H1 (cell line): ENCODE measurements at regions not wholly inside any gene's neighbourhood (a gene's known extent, or its start where the extent isn't known, plus 50 kb on each side); places are given as distances from the start of the nearest gene placed in this dataset.

Experiments
- CTCF ChIA-PET: fragments of 300-600 bp; sonication (Branson Sonifier 250); formaldehyde crosslinking; loops from one replicate; lab custom pipeline; 2021; ENCODE audit not compliant: partially characterized antibody; lab: Charles Lee
- POLR2A ChIA-PET: fragments of 300-600 bp; sonication (Branson Sonifier 250); formaldehyde crosslinking; loops from one replicate; lab custom pipeline; 2021; ENCODE audit warnings: inconsistent platforms; ENCODE audit not compliant: partially characterized antibody; lab: Charles Lee
- DNase-seq, 2 experiments: peaks; one replicate each; pipeline versions ENCODE4 v3.0.0 to v3.0.0-alpha.2; 2010 to 2022; ENCODE audit warnings: low spot score in 2 of 2, low read depth in 1 of 2, mixed read lengths in 1 of 2
- FAIRE-seq: peaks from 2 replicates; lab custom pipeline; 2011; peaks lifted over from hg19 to GRCh38; lab: Jason Lieb, UNC
- H2AFZ ChIP-seq: 2 replicates; pipeline ENCODE4 v1.8.1; 2012; ENCODE audit warnings: low read length, inconsistent platforms
- H2AK5ac ChIP-seq: 2 replicates; pipeline ENCODE4 v1.6.1; 2013; ENCODE audit warnings: low read depth, low read length
- H2BK120ac ChIP-seq: replicated peaks from 2 replicates; pipeline ENCODE3; 2013; ENCODE audit warnings: low read depth, low read length, inconsistent platforms
- H2BK12ac ChIP-seq: 2 replicates; pipeline ENCODE4 v1.6.1; 2013; ENCODE audit warnings: low read depth, low read length
- H2BK15ac ChIP-seq: 2 replicates; pipeline ENCODE4 v1.6.1; 2013; ENCODE audit warnings: low read length
- H2BK20ac ChIP-seq: 2 replicates; pipeline ENCODE4 v1.6.1; 2013; ENCODE audit warnings: low read length
- H2BK5ac ChIP-seq: 2 replicates; pipeline ENCODE4 v1.6.1; 2013; ENCODE audit warnings: low read depth, low read length
- H3K14ac ChIP-seq: 2 replicates; pipeline ENCODE4 v1.6.1; 2013; ENCODE audit warnings: inconsistent platforms; ENCODE audit not compliant: insufficient read length
- H3K18ac ChIP-seq: 2 replicates; pipeline ENCODE4 v1.6.1; 2013; ENCODE audit warnings: low read length; ENCODE audit errors: extremely low read depth
- H3K23ac ChIP-seq: 2 replicates; pipeline ENCODE4 v1.6.1; 2013; ENCODE audit warnings: inconsistent platforms; ENCODE audit not compliant: insufficient read length
- H3K23me2 ChIP-seq: 2 replicates; pipeline ENCODE4 v1.6.1; 2013; ENCODE audit warnings: low read depth, low read length
- H3K27ac ChIP-seq: 2 replicates; pipeline ENCODE4 v1.6.1; 2011; ENCODE audit warnings: low read depth, low read length, inconsistent platforms
- H3K27me3 ChIP-seq, 4 experiments: replicated peaks in 1 of 4; 1 replicate in 1 of 4; 2 replicates in 3 of 4; pipeline versions ENCODE4 v1.6.1 to v1.8.1; 2011 to 2013; ENCODE audit warnings: low read length in 3 of 4, mild to moderate bottlenecking in 3 of 4, inconsistent platforms in 2 of 4, mixed read lengths in 2 of 4, moderate library complexity in 1 of 4; ENCODE audit not compliant: control insufficient read depth in 3 of 4, insufficient read depth in 3 of 4; ENCODE audit errors: extremely low read depth in 1 of 4
- H3K36me3 ChIP-seq, 4 experiments: 2 replicates each; pipeline versions ENCODE4 v1.6.1 to v1.8.1; 2011 to 2013; ENCODE audit warnings: mild to moderate bottlenecking in 4 of 4, low read length in 3 of 4, moderate library complexity in 2 of 4, control low read depth in 1 of 4, inconsistent platforms in 1 of 4; ENCODE audit not compliant: insufficient read depth in 4 of 4, control insufficient read depth in 2 of 4
- H3K4ac ChIP-seq: replicated peaks from 2 replicates; pipeline ENCODE3; 2013; ENCODE audit warnings: low read length, low read depth, mixed read lengths, inconsistent platforms; ENCODE audit not compliant: insufficient read length
- H3K4me1 ChIP-seq, 4 experiments: replicated peaks in 1 of 4; 1 replicate in 1 of 4; 2 replicates in 3 of 4; pipeline versions ENCODE4 v1.6.1 to v1.8.1; 2011 to 2013; ENCODE audit warnings: low read length in 3 of 4, inconsistent platforms in 2 of 4, mixed read lengths in 1 of 4; ENCODE audit not compliant: insufficient read depth in 4 of 4, control insufficient read depth in 3 of 4
- H3K4me2 ChIP-seq, 2 experiments: 2 replicates each; pipeline versions ENCODE4 v1.6.1 to v1.8.1; 2011 to 2013; ENCODE audit warnings: low read depth in 2 of 2, low read length in 2 of 2, control low read depth in 1 of 2, inconsistent platforms in 1 of 2, mild to moderate bottlenecking in 1 of 2; ENCODE audit not compliant: insufficient read depth in 1 of 2
- H3K4me3 ChIP-seq, 4 experiments: fragments of 200-600, 300-600 bp in 1 of 4; sonication (generic), shearing (Covaris generic), sonication (Bioruptor Twin) in 1 of 4; 2 replicates each; pipeline versions ENCODE4 v1.5.1 to v1.8.1; 2011 to 2016; ENCODE audit warnings: low read length in 4 of 4, low read depth in 3 of 4, control low read depth in 2 of 4, inconsistent platforms in 2 of 4, mild to moderate bottlenecking in 2 of 4, mixed read lengths in 1 of 4, moderate library complexity in 1 of 4; ENCODE audit not compliant: insufficient read depth in 2 of 4; ENCODE audit errors: extremely low read depth in 1 of 4
- H3K56ac ChIP-seq: replicated peaks from 2 replicates; pipeline ENCODE3; 2013; ENCODE audit warnings: low read depth, mild to moderate bottlenecking, mixed read lengths, low read length, inconsistent platforms; ENCODE audit not compliant: insufficient read length
- H3K79me1 ChIP-seq: 2 replicates; pipeline ENCODE4 v1.6.1; 2013; ENCODE audit warnings: low read depth, low read length, control low read depth
- H3K79me2 ChIP-seq, 2 experiments: 2 replicates each; pipeline versions ENCODE4 v1.6.1 to v1.8.1; 2012 to 2013; ENCODE audit warnings: low read length in 2 of 2, mild to moderate bottlenecking in 2 of 2, inconsistent platforms in 1 of 2; ENCODE audit not compliant: insufficient read depth in 2 of 2, control insufficient read depth in 1 of 2
- H3K9ac ChIP-seq, 4 experiments: replicated peaks in 1 of 4; 1 replicate in 1 of 4; 2 replicates in 3 of 4; pipeline versions ENCODE4 v1.6.1 to v1.8.1; 2011 to 2013; ENCODE audit warnings: low read depth in 3 of 4, low read length in 3 of 4, control low read depth in 2 of 4, mild to moderate bottlenecking in 2 of 4, moderate library complexity in 2 of 4, inconsistent platforms in 1 of 4; ENCODE audit errors: extremely low read depth in 1 of 4
- H3K9me3 ChIP-seq, 2 experiments: 2 replicates each; pipeline versions ENCODE4 v1.6.1 to v1.8.1; 2012 to 2013; ENCODE audit warnings: mild to moderate bottlenecking in 2 of 2, moderate library complexity in 2 of 2, control low read depth in 1 of 2, inconsistent platforms in 1 of 2, low read depth in 1 of 2, low read length in 1 of 2, mixed read lengths in 1 of 2; ENCODE audit not compliant: insufficient read depth in 2 of 2
- H4K20me1 ChIP-seq, 2 experiments: replicated peaks in 1 of 2; 2 replicates each; pipeline versions ENCODE3 to v1.8.1; 2011 to 2013; ENCODE audit warnings: inconsistent platforms in 2 of 2, low read length in 2 of 2, mild to moderate bottlenecking in 1 of 2; ENCODE audit not compliant: insufficient read depth in 2 of 2, control insufficient read depth in 1 of 2
- H4K5ac ChIP-seq: 2 replicates; pipeline ENCODE4 v1.6.1; 2013; ENCODE audit warnings: low read length, low read depth, mixed read lengths, inconsistent platforms; ENCODE audit not compliant: insufficient read length
- H4K8ac ChIP-seq: 2 replicates; pipeline ENCODE4 v1.8.0; 2013; ENCODE audit warnings: mild to moderate bottlenecking, moderate library complexity, low read length, inconsistent platforms; ENCODE audit not compliant: insufficient read depth; ENCODE audit errors: extremely low read depth
- H4K91ac ChIP-seq: replicated peaks from 2 replicates; pipeline ENCODE3; 2013; ENCODE audit warnings: low read length, mixed read lengths, inconsistent platforms; ENCODE audit not compliant: insufficient read length
- ASH2L ChIP-seq: fragments of 200-600, 300-600 bp; sonication (generic); IDR thresholded peaks from one replicate; pipeline ENCODE4 v1.7.1; 2017; ENCODE audit warnings: low read length
- CBX5 ChIP-seq: fragments of 300-800, 300-1000 bp; sonication (generic); IDR thresholded peaks from 2 replicates; pipeline ENCODE4 v1.7.1; 2016; ENCODE audit warnings: antibody characterized with exemption, low read length, low read depth
- CBX8 ChIP-seq: fragments of 300-800, 300-1000 bp; sonication (generic); IDR thresholded peaks from 2 replicates; pipeline ENCODE4 v1.7.1; 2016; ENCODE audit warnings: low read depth, low read length, borderline replicate concordance
- CREB1 ChIP-seq: IDR thresholded peaks from 2 replicates; pipeline ENCODE4 v1.6.1; 2012; ENCODE audit warnings: inconsistent platforms
- HDAC2 ChIP-seq, 2 experiments: fragments of 300-600 bp in 1 of 2; sonication (generic) in 1 of 2; IDR thresholded peaks; 2 replicates each; pipeline ENCODE4 v1.6.1; 2011 to 2012; ENCODE audit warnings: low read depth in 2 of 2, low read length in 2 of 2, mild to moderate bottlenecking in 2 of 2, moderate library complexity in 2 of 2, borderline replicate concordance in 1 of 2, inconsistent platforms in 1 of 2
- HDAC6 ChIP-seq: IDR thresholded peaks from one replicate; pipeline ENCODE4 v1.7.1; 2012; ENCODE audit warnings: low read depth, mild to moderate bottlenecking, inconsistent platforms, low read length, moderate library complexity
- RXRA ChIP-seq: IDR thresholded peaks from 2 replicates; pipeline ENCODE4 v1.6.1; 2011; ENCODE audit warnings: low read depth, mild to moderate bottlenecking, low read length, moderate library complexity; ENCODE audit not compliant: insufficient read depth
- SP4 ChIP-seq: IDR thresholded peaks from 2 replicates; pipeline ENCODE4 v1.6.1; 2012; ENCODE audit warnings: low read length, inconsistent platforms
- SRF ChIP-seq: IDR thresholded peaks from 2 replicates; pipeline ENCODE4 v1.6.1; 2011; ENCODE audit warnings: mild to moderate bottlenecking, low read depth, low read length, moderate library complexity
- TBP ChIP-seq: IDR thresholded peaks from 2 replicates; pipeline ENCODE4 v1.6.1; 2011; ENCODE audit warnings: low read depth, low read length, improper control_type of control experiment
- WGBS, 2 experiments: shearing (Covaris generic) in 1 of 2; methylation state at CpG; one replicate each; pipeline versions ENCODE4 v1.1.6 to v1.1.7; 2013 to 2015; ENCODE audit warnings: low lambda C conversion rate in 2 of 2, mixed read lengths in 2 of 2, inconsistent platforms in 1 of 2, low coverage in 1 of 2, missing lambda C conversion rate in 1 of 2; ENCODE audit not compliant: insufficient replicate concordance in 2 of 2, insufficient coverage in 1 of 2, insufficient read length in 1 of 2; ENCODE audit errors: extremely low coverage in 1 of 2, missing lambda C conversion rate in 1 of 2; 5-methylcytosine and 5-hydroxymethylcytosine counted together

GRCh38 chr1:103267266-103267665, 158.9 kb upstream of the COL11A1 start:
- no peak overlapping the region for H4K91ac ChIP-seq
- no peak overlapping the region for H2AFZ ChIP-seq
- no peak overlapping the region for H3K4me3 ChIP-seq
- no peak overlapping the region for H3K14ac ChIP-seq
- H3K36me3 ChIP-seq = no peaks in the 10 kb centered on the region
- no peak overlapping the region for H3K27ac ChIP-seq
- FAIRE-seq = no peak
- H2AK5ac ChIP-seq = no peak overlapping the region
- H4K20me1 ChIP-seq = no peaks in the 10 kb centered on the region
- H2BK12ac ChIP-seq = no peak overlapping the region
- ChIA-PET POLR2A (no interaction called here), CTCF (interaction anchor here (0.9 to 3.3 kb wide), 7 partner anchors 11 to 247 kb away, joined by 3 to 23 read pairs (median 4); no protein-coding TSS in a partner anchor)
- no peak overlapping the region for H3K18ac ChIP-seq
- DNase-seq = no peak
- no peaks in the 10 kb centered on the region for H3K79me1 ChIP-seq
- H3K9ac ChIP-seq = no peak overlapping the region
- no peak overlapping the region for H2BK15ac ChIP-seq
- H3K56ac ChIP-seq = no peak overlapping the region
- WGBS, 2 experiments = 100% methylated on average over 1 of the region's 1 CpG; no CpG with 5 or more reads in 1 of the 2 experiments
- H3K4me1 ChIP-seq = no peaks in the 10 kb centered on the region; a peak in 1 of 7 replicates
- H2BK5ac ChIP-seq = no peak overlapping the region
- H2BK120ac ChIP-seq = no peak overlapping the region
- no peak overlapping the region for H3K4me2 ChIP-seq
- H3K79me2 ChIP-seq = no peaks in the 10 kb centered on the region
- H4K5ac ChIP-seq = no peak overlapping the region
- TF ChIP-seq HDAC6 (no peak), RXRA (no peak), HDAC2 (IDR thresholded peaks at IDR 0.05; ENCODE audit: borderline replicate concordance in 1 of 2, low read depth in 2 of 2, low read length in 2 of 2) (no peak), CBX8 (no peak), TBP (no peak), SP4 (no peak), SRF (no peak), CREB1 (no peak), ASH2L (no peak), CBX5 (no peak)
- no peak overlapping the region for H4K8ac ChIP-seq
- no peaks in the 10 kb centered on the region for H3K27me3 ChIP-seq
- H3K23ac ChIP-seq = no peak overlapping the region
- no peaks in the 10 kb centered on the region for H3K23me2 ChIP-seq
- no peak overlapping the region for H3K4ac ChIP-seq
- no peaks in the 10 kb centered on the region for H3K9me3 ChIP-seq
- no peak overlapping the region for H2BK20ac ChIP-seq
